ENCODE measurements at regions not wholly inside any gene's neighbourhood (a gene's known extent, or its start where the extent isn't known, plus 50 kb on each side); places are given as distances from the start of the nearest gene placed in this dataset.

DNA sequence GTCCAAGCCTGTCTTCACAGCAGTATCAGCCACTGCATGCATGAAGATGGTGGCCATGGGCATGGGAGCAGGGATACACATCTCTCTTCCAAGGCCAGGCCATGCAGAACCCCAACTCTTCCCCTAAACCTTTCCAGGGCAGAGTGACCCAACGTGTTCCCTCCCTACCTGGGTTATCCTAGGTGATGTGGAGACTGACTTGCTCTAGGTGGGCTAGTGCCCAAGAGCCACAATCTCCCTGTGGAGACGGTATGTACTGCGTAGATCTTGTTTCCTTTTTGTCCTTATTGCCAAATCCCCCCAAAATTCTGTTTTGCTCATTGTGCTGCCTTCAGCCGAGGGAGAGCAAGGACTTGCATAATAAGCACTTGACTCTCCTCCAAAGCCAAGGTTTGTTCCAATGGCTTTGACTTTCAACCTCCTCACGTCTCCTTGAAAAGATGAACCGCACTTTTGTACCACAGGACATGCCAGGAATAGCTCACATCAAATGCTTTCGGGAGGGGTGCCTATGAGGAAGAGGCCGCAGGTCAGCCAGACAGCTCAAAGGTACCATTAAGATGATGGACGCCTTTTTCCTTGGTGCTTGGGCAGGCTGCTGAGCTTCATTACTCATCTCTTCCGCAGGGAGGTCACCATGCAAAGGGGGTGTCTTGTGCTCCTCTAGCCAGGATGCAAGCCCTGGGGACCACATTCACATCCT, 76.2 kb upstream of the GLI2 start:
- no peak for DNase-seq
- intact Hi-C loops (cut with DNase I) = loop anchor here in 1 of 2 donors (10.0 kb wide), 1 partner anchor 95 kb away; no protein-coding TSS in a partner anchor

DNA sequence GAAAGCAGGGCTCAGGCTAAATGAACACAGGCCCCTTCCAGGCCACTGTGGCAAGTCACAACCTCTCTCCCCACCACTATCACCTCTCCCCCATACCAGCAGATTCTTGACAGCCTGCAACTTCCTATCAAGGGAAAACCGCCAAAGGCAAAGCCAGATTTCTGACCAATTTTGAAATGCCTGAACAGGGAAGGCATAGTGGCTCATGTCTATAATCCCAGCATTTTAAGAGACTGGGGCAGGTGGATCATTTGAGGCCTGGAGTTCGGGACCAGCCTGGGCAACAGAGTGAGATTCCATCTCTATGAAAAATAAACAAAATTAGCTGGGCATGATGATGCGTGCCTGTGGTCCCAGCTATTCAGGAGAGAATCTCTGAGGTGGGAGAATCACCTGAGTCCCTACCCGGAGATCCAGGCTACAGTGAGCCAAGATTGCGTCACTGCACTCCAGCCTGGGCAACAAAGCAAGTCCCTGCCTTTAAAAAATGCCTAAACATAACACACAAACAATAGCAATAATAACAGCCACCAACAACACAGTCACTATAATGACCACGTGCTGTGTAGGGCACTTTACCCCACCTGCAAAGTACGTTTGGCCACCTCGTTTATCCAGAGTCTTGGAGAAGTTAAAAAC, 75.5 kb upstream of the GLI2 start:
- intact Hi-C loops (cut with DNase I) = no loop called here
- DNase-seq (no peak), ATAC-seq (no peak)

More for the DNA sequence above, 76.2 kb upstream of the GLI2 start:
- peak in 1 of 2 donors; percentile 14 for ATAC-seq

DNA sequence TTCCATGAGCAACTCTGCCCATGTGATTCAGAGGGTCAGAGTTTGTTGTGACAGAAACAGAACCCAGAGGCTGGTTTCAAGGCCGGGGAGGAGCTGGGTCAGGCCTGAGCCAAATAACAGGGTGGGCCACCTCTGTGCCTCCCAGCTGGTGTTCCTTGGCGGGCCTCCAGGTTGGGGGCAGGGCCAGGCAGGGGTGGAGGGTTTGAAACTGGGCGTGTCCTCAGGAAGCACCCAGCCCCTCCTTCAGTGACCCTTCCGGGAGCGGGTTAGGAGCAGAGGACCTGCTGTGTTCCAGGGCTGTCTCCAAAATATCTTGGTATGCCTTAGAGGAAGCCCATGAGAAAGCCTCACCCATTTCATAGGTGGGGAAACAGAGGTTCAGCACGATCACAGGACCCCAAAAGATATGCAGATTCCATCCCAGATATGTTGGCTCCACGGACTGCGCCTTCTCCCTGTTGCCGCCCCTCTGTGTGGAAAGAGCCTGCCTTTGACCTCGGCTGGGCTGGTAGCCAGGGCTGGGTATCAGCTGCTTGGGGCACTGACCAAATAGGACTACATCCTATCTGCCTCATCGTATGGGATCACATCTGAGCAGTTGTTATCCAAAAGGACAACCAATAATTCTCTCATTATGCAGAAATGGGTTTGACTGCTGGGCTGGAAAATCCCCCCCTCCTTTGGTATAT, 74.8 kb upstream of the GLI2 start:
- DNase-seq = peak; percentile 44
- peak; percentile 3 to 48 for ATAC-seq
- intact Hi-C loops (cut with DNase I) = no loop called here

DNA sequence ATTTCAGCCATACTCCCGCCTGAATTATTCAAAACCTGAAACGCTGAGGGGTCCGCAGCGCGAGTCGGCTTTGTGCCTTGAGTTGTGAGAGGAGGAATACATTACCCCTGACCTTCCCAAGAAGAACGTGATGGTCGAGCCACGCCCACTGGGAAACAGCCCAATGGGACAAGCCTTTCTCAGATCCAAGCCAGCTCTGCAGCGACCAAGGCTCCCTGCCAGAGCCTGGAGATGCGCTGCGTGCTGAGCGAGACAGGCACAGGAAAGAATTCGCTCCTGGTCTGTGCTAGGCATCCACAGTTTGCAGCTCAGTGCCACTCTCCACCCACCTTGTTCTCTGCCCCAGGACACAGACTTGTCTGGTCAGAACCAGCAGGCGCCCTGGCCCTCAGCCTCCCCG, 74.1 kb upstream of the GLI2 start:
- DNase-seq = peak; percentile 81
- intact Hi-C loops (cut with DNase I) = no loop called here
- ATAC-seq = peak; percentile 45 to 78

DNA sequence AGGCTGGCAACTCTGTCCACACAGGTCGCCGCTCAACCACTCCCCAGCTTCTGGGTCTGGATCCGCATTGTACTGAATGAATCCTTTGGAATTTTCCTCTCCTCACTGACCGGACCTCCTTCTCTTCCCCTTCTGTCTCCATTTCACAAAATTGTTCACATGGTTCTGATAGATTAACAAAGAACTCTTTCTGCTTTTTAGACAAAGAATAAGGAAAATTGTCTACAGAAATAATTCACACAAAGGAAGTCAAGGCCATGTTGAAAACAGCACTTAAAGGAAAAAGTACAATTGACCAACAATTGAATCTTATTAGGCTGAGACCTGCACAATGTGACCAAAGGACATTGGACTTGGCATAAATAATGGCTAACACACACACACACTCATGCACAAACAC, 73.6 kb upstream of the GLI2 start:
- intact Hi-C loops (cut with DNase I) = no loop called here
- DNase-seq = no peak
- ATAC-seq = no peak

DNA sequence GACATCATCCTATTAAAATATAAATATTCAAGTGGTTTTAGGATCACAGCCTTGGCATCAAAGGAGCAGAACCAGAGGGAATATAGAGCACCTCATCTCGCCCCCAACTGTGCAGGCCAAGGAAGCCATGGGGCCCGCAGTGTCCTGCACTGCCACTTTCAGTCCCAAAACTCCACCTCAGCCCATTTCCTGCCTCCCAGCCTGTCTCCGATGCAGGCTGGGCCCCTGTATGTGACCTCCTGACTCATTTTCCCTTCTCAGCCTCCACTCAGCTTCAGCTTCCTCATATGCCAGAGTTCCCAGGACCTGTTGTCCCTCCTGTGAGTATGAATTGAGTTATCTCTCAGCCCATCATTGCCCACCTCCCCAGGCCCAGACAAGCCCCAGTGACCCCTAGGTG, 72.9 kb upstream of the GLI2 start:
- DNase-seq = no peak
- no peak for ATAC-seq
- intact Hi-C loops (cut with DNase I) = no loop called here

DNA sequence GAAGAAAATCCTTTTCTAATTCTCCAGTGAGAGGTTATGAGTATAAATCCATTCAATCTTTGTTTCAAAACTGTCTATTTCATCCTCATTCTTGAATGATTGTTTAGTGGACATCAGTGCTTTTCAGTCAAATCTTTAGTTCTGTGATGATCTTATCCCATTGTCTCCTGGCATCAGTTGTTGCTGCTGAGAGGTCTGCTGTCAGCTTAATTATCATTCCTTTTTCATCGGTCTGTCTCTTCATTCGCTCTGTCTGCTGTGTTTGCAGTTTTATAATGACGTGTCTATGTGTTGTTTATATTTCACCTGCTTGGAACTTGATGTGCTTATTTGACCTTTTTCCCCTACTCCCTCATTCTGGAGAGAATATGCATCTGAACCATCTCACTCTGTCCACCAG, 69.2 kb upstream of the GLI2 start:
- intact Hi-C loops (cut with DNase I) = no loop called here
- no peak for DNase-seq
- ATAC-seq = no peak

DNA sequence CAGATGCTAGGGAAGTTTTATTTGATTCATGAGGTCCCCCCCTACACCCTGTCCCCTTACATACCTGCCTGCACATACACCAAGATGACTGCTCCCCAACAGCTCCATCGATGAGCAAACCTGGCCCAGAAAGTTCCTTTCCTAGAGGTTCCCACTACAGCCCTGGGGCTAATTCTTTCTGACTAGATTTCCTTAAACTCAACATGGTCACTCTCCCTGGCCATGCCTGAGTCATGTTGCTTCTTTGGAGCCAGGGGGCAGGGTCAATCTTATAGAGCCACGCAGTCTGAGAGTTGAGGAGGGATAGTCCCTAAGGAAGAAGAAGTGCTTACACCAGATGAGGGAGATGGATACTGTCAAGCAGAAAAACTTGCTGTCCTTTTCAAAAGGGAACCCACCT, 67.7 kb upstream of the GLI2 start:
- intact Hi-C loops (cut with DNase I) = no loop called here
- no peak for ATAC-seq
- DNase-seq = no peak

DNA sequence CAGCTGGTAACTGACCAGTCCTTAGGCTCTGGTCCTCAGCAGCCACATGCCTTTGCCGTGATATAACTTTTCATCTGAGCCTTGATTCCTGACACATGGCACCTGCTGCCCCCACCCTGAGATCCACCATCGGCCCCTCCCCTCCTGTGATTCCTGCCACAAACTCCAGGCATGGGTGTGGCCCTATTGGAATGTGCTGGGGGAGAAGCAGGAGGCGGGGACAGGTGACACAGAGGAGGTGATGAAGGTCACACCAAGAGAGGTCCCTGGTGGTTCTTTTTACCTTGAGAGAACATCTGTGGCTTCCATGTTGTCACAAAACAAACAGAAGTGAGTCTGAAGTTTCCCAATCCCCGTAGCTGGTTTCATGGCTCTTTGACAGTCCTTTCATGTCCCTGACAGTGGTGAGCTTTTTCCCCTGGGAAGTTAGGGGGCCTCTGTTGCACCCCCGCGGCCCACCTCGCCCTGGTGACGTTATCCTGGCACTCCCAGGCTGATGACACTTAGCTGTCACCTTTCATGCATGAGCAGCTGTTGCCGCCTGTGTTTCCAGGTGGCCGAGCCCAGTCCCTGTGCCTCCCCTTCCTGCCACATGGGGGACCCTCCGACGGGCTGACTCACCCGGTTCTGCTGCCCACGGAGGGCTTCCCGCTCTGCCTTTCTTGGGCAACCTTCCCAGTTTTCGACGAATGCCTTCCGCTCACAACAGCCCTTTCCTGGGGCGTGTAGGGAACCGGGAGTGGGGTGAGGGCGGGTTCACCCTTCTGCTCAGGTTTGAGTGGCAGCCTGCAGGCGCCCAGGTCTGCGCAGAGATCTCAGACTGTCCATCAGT, 66.3 kb upstream of the GLI2 start:
- ATAC-seq (peak; percentile 39 to 44), DNase-seq (no peak)
- intact Hi-C loops (cut with DNase I) = no loop called here

DNA sequence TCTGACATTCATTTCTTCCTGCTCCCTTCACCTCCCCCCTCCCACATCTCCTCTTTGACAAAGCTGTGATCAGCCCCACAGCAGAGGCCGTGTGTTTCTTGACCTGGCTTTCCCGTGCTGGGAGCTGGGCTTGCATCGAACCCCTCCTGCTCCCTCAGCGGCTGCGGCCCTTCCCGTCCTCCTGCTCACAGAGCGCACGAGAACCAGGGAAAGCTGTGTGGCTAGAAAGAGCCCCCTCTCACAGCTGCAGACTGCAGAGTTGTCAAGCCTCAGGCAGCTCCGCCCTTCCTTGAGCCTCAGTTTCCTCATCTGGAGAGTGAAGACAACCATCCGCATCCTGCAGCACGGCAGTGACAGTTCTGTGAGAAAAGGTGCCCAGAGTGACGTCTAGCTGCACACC, 65.7 kb upstream of the GLI2 start:
- ATAC-seq (no peak), DNase-seq (no peak)
- intact Hi-C loops (cut with DNase I) = loop anchor here in 1 of 2 donors (10.0 kb wide), 2 partner anchors 115 to 205 kb away; no protein-coding TSS in a partner anchor

DNA sequence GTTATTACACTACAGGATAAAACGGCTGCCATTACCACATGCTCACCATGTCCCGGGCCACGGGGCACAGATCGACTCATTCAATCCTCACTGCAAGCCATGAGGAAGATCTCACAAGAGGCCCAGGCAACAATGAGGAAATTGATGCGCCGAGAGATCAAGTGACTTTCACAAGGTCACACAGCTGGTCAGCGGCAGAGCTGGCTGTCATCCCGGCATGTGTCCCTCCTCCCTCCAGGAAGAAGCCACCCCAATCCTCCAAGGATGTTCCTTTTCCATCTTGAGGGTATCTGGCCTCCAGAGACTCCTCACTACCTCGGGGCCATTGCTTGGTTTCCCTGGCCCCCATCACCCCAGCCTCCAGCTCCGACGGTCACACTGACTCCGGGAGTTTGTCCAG, 65.3 kb upstream of the GLI2 start:
- DNase-seq (no peak), ATAC-seq (no peak)
- intact Hi-C loops (cut with DNase I) = loop anchor here in 1 of 2 donors (10.0 kb wide), 2 partner anchors 116 to 206 kb away; no protein-coding TSS in a partner anchor

DNA sequence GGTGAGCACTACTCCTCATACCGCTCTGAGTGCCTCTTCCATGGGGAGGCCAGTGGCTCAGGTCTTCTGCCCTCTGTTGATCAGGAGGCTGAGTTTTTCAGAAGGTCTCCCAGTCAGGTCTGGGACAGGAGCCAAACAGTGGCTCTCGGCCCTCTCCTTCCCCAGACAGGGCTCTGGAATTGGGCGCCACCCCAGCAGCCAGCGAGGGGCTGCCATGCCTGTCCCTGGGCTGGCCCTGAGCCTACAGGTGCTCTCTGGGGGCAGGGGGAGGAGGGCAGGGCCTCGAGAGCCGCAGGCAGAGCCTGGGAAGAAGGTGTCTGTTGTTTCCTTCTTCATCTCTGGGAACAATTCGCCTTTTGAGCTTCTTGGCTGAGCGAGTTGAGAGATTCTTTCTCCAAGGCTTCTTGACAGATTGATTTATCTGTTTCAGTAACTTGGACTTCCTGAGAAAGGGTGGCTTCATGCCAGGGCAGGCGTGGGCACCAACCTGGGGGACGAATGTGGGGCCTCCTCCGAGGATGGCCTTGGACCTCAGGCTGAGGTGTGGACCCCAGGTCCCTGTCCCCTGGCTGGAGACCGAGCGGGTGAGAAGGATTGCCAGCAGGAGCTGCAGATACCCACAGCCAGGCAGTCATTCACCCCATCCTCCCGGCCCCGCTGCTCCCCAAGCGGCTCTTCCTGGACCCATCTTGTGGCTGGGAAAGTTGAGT, 64.7 kb upstream of the GLI2 start:
- intact Hi-C loops (cut with DNase I) = loop anchor here in 1 of 2 donors (10.0 kb wide), 2 partner anchors 116 to 206 kb away; no protein-coding TSS in a partner anchor
- DNase-seq (no peak), ATAC-seq (no peak)

DNA sequence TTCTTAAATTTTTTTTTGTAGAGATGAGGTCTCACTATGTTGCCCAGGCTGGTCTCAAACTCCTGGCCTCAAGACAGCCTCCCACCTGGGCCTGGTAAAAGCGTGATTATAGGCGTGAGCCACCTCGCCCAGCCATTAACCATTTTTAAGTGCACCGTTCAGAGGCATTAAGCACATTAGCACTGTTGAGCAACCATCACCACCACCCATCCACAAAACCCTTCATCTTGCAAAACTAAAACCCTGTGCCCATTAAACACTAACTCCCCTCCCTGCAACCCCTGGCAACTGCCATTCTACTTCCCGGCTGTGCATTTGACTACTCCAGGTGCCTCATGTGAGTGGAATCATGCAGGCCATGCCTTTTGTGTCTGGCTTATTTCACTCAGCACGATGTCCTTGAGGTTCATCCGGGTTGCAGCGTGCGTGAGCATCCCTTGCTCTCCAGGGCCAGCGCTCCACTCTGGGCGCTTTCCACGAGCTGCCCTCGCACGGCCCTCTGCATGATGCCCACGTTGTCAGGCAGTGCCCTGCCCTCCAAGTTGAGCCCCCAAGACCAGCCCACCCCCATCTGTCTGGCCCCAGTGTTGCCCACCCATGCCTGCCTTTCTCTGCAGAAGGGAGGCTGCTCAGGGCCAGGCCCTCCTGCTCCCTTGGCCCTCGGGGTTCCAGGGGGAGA, 63.0 kb upstream of the GLI2 start:
- intact Hi-C loops (cut with DNase I) = loop anchor here in 1 of 2 donors (10.0 kb wide), 2 partner anchors 118 to 208 kb away; no protein-coding TSS in a partner anchor
- ATAC-seq (no peak), DNase-seq (no peak)

DNA sequence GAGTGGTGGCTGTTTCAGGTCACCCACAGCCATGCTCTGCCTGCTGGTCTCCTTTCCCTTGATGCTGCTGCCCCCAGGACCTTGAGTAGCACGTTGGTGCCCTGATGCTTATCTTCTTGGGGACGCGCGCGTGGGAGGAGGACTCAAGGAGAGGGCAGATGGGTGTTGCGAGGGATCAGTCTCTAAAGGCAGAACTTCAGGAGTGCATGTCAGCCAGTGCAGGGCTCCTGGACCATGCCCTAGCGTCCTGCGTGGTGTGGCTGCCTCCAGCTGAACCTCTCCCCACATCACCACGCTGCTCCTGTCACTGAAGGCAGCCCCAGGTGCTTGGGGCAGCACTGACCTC, 62.5 kb upstream of the GLI2 start:
- no peak for ATAC-seq
- intact Hi-C loops (cut with DNase I) = loop anchor here in 1 of 2 donors (10.0 kb wide), 2 partner anchors 118 to 208 kb away; no protein-coding TSS in a partner anchor
- no peak for DNase-seq

DNA sequence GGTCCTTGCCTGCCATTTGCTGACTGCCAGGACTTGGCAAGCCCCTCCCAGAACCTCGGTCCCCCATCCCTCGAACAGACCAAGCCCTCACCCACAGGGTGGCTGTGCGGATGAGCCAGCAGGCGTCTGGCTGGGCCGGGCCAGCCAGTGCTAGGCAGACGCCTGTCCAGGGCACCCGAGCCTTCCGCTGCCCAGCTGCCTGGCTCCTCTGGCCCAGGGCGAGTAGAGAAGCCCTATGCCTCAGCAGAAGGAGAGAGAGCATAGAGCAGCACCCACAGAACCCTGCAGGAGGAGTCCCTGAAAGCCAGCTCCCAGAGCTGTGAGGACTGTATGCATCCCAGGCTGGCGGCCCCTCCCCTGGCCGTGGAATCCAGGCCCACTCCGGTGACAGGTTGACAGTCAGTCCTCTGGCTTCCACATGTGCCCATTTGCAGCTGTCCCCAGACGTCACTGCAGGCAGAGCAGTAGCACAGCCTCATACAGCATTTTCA, 62.1 kb upstream of the GLI2 start:
- intact Hi-C loops (cut with DNase I) = loop anchor here in 1 of 2 donors (10.0 kb wide), 2 partner anchors 119 to 209 kb away; no protein-coding TSS in a partner anchor
- no peak for DNase-seq
- ATAC-seq = no peak

DNA sequence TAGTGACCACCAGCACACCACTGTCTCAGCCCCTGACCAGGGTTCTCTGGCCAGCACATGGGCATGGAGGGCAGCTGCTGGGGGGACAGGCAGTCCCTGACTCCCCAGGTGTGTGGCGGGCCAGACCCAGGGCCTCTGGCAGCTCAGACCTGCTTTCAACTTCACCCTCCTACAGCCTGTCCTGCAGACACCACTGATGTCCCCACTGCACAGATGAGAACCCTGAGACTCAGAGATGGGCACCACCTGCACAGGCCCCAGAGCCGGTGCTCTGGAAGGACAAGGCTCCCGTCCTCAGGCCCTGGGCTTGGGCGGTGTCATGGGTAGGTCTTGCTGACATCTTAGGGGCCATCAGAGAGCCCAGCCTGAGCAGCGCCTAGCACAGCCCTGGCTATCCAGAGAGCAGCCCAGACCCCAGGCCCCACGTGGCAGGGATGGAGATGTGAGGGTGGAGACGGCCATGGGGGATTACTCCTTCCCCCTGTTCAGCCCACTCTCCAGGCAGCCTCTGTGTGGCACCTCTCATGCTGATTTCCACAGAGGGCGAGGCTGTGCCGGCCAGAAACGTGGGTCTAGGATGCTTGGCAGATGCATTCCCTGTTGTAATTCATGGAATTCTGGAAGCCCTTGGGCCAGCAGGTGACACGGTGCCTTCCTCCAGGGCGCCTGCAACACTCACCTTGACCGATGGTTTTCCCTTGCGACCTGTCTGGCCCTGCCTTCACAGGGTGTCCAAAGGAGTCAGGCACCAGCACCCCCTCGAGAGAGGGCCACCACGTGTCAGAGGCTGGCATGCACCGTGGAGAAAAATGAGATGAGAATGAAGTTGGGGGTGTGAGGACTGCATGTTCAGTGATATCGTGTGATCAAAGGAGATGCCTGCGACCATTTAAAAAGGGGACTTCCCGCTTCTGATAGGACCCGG, 61.2 kb upstream of the GLI2 start:
- intact Hi-C loops (cut with DNase I) = loop anchor here (5.0 to 10.0 kb wide), 3 partner anchors 120 to 332 kb away; no protein-coding TSS in a partner anchor
- ATAC-seq = no peak
- no peak for DNase-seq

Measured in left cardiac atrium (tissue), 4 donors.